Astrocyte (in vitro differentiated cells and primary cell): ENCODE measurements at regions not wholly inside any gene's neighbourhood (a gene's known extent, or its start where the extent isn't known, plus 50 kb on each side); places are given as distances from the start of the nearest gene placed in this dataset.
A peak's percentile ranks its signal among the peaks of the same experiment; 100 is the strongest.

ENCODE experiments used
- DNase-seq: peaks from one replicate; pipeline ENCODE4 v3.0.0-alpha.2; 2010; ENCODE audit warnings: low read depth
- FAIRE-seq: peaks from 2 replicates; lab custom pipeline; 2011; peaks lifted over from hg19 to GRCh38; lab: Jason Lieb, UNC
- H2AFZ ChIP-seq: 2 replicates; pipeline ENCODE4 v1.6.0; 2012; ENCODE audit warnings: low read depth, low read length, inconsistent platforms
- H3K27ac ChIP-seq: 2 replicates; pipeline ENCODE4 v1.5.1; 2011; ENCODE audit warnings: low read depth, low read length, inconsistent platforms
- H3K27me3 ChIP-seq: 2 replicates; pipeline ENCODE4 v1.6.0; 2011; ENCODE audit warnings: low read length, inconsistent platforms; ENCODE audit not compliant: insufficient read depth
- H3K36me3 ChIP-seq: 2 replicates; pipeline ENCODE4 v1.5.1; 2011; ENCODE audit warnings: low read length, inconsistent platforms; ENCODE audit not compliant: insufficient read depth
- H3K4me1 ChIP-seq: 2 replicates; pipeline ENCODE4 v1.5.1; 2011; ENCODE audit warnings: low read length, inconsistent platforms; ENCODE audit not compliant: insufficient read depth
- H3K4me2 ChIP-seq: 2 replicates; pipeline ENCODE4 v1.6.0; 2012; ENCODE audit warnings: low read length, inconsistent platforms
- H3K4me3 ChIP-seq: 2 replicates; pipeline ENCODE4 v1.5.1; 2011; ENCODE audit warnings: low read depth, mild to moderate bottlenecking, low read length, inconsistent platforms; ENCODE audit not compliant: insufficient read depth
- H3K79me2 ChIP-seq: 2 replicates; pipeline ENCODE4 v1.6.0; 2012; ENCODE audit warnings: mild to moderate bottlenecking, low read length, inconsistent platforms; ENCODE audit not compliant: insufficient read depth
- H3K9ac ChIP-seq: 2 replicates; pipeline ENCODE4 v1.6.0; 2012; ENCODE audit warnings: mild to moderate bottlenecking, low read length, inconsistent platforms
- H3K9me3 ChIP-seq: 2 replicates; pipeline ENCODE4 v1.5.1; 2012; ENCODE audit warnings: low read depth, mild to moderate bottlenecking, low read length, inconsistent platforms; ENCODE audit not compliant: insufficient read depth
- H4K20me1 ChIP-seq: 2 replicates; pipeline ENCODE4 v1.6.0; 2012; ENCODE audit warnings: low read length, inconsistent platforms; ENCODE audit not compliant: insufficient read depth
- H3K27ac Mint-ChIP-seq: one replicate; pipeline ENCODE4 v1.8.0; 2021; ENCODE audit warnings: mild to moderate bottlenecking, mixed read lengths; ENCODE audit not compliant: unreplicated experiment
- H3K27me3 Mint-ChIP-seq: one replicate; pipeline ENCODE4 v1.8.0; 2021; ENCODE audit warnings: low read depth, mixed read lengths; ENCODE audit not compliant: unreplicated experiment
- H3K36me3 Mint-ChIP-seq: one replicate; pipeline ENCODE4 v1.8.0; 2021; ENCODE audit warnings: low read depth, mixed read lengths; ENCODE audit not compliant: unreplicated experiment
- H3K4me1 Mint-ChIP-seq: one replicate; pipeline ENCODE4 v1.8.0; 2021; ENCODE audit warnings: low read depth, mixed read lengths; ENCODE audit not compliant: unreplicated experiment
- H3K4me3 Mint-ChIP-seq: one replicate; pipeline ENCODE4 v1.8.0; 2021; ENCODE audit warnings: mild to moderate bottlenecking, moderate library complexity, mixed read lengths; ENCODE audit not compliant: unreplicated experiment
- H3K9me3 Mint-ChIP-seq: one replicate; pipeline ENCODE4 v1.8.0; 2021; ENCODE audit warnings: mild to moderate bottlenecking, mixed read lengths; ENCODE audit not compliant: unreplicated experiment
- CTCF ChIP-seq: IDR thresholded peaks from 2 replicates; pipeline ENCODE4 v1.5.1; 2011; ENCODE audit warnings: low read depth, mild to moderate bottlenecking, inconsistent platforms, low read length, moderate library complexity; ENCODE audit not compliant: insufficient read depth
- EZH2 ChIP-seq: IDR thresholded peaks from 2 replicates; pipeline ENCODE4 v1.6.1; 2012; ENCODE audit warnings: mild to moderate bottlenecking, low read length, inconsistent platforms; ENCODE audit not compliant: insufficient read depth

DNA sequence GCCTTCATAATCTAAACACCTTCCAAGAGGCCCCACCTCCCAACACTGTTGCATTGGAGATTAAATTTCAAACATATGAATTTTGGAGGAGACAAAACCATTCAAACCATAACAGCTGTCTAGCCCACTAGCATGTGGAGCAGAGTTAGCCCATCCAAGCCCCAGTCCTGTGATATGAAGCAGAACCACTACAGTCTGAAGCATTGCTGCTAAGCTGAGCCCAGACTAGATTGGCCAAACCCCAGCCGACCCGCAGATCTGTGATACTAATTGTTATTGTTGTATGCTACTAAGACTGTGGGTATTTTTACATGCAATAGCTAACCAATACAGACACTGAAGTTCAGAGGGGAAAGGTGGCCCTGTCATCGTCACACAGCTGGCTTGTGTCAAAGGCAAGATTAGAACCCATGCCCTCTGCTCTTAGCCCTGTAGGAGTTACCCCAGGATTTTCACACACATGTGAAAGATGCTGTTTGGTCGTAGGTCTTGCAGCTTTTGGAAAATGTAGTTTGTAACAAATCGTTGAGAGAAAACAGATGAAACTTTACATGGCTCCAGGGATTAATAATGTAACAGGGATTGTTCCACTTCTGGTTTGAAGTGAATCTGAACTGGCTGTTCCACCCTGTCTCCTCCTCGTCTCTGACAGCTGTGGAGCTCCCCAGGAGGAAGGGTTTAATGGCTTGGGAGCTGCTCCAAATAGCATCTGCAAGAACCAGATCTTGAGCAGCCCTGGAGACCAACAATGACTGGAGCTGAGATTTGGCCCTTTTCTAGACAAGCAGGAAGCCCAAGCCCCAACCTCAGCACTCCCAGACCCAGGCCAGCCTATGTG is 517.5 kb downstream of the MID1IP1 start:
- Histone ChIP-seq H3K27ac (no peak overlapping the region), H4K20me1 (no peaks in the 10 kb centered on the region), H3K9me3 (no peaks in the 10 kb centered on the region), H2AFZ (no peak overlapping the region), H3K4me1 (no peaks in the 10 kb centered on the region), H3K79me2 (no peaks in the 10 kb centered on the region), H3K36me3 (no peaks in the 10 kb centered on the region), H3K9ac (no peak overlapping the region), H3K4me2 (no peak overlapping the region), H3K4me3 (no peak overlapping the region), H3K27me3 (peaks cover 2% of the 10 kb centered on the region)
- DNase-seq (no peak), FAIRE-seq (peak; percentile 26)
- Mint-ChIP-seq H3K36me3 (no peaks in the 10 kb centered on the region), H3K4me3 (no peak overlapping the region), H3K27ac (no peak overlapping the region), H3K9me3 (no peaks in the 10 kb centered on the region), H3K27me3 (peaks cover 49% of the 10 kb centered on the region), H3K4me1 (no peaks in the 10 kb centered on the region)
- TF ChIP-seq EZH2 (no peak), CTCF (no peak)

GRCh38 chrX:39320165-39320564 is 518.9 kb downstream of the MID1IP1 start:
- H3K4me2 ChIP-seq, result no peak overlapping the region
- Mint-ChIP-seq H3K36me3 (no peaks in the 10 kb centered on the region), H3K9me3 (no peaks in the 10 kb centered on the region), H3K4me1 (no peaks in the 10 kb centered on the region), H3K27me3 (peaks cover 42% of the 10 kb centered on the region), H3K27ac (no peak overlapping the region), H3K4me3 (no peak overlapping the region)
- TF ChIP-seq CTCF (no peak), EZH2 (no peak)
- FAIRE-seq (no peak), DNase-seq (no peak)
- no peaks in the 10 kb centered on the region for H3K9me3 ChIP-seq
- H3K27ac ChIP-seq, result no peak overlapping the region
- H3K36me3 ChIP-seq, result no peaks in the 10 kb centered on the region
- H3K9ac ChIP-seq, result no peak overlapping the region
- no peak overlapping the region for H2AFZ ChIP-seq
- H3K4me1 ChIP-seq, result no peaks in the 10 kb centered on the region
- H3K4me3 ChIP-seq, result no peak overlapping the region
- peaks cover 2% of the 10 kb centered on the region for H3K27me3 ChIP-seq
- H4K20me1 ChIP-seq, result no peaks in the 10 kb centered on the region
- H3K79me2 ChIP-seq, result no peaks in the 10 kb centered on the region

DNA sequence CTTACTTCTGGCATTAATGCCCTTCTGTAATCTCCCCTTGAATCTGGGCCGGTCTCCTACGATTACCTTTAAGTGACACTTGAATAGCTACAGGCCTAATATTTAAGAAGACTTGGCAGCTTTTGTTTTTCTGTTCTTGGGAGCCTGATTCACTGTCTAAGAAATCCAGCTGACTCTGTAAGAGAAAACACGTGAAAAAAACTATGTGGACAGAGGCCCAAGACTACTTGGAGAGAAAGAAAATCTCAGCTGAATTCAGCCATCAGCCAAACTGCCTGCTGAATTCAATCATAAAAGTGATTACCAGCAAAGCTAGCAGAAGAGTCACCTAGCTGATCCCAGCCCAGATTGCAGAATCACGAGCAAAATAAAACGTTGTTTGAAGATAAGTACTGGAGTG is 521.2 kb downstream of the MID1IP1 start:
- Histone ChIP-seq H3K27me3 (no peaks in the 10 kb centered on the region), H4K20me1 (no peaks in the 10 kb centered on the region), H3K4me2 (no peak overlapping the region), H3K9me3 (no peaks in the 10 kb centered on the region), H3K27ac (no peak overlapping the region), H3K36me3 (no peaks in the 10 kb centered on the region), H2AFZ (no peak overlapping the region), H3K9ac (no peak overlapping the region), H3K4me3 (no peak overlapping the region), H3K79me2 (no peaks in the 10 kb centered on the region), H3K4me1 (no peaks in the 10 kb centered on the region)
- Mint-ChIP-seq H3K27ac (no peak overlapping the region), H3K4me3 (no peak overlapping the region), H3K36me3 (no peaks in the 10 kb centered on the region), H3K9me3 (no peaks in the 10 kb centered on the region), H3K27me3 (peaks cover 35% of the 10 kb centered on the region), H3K4me1 (no peaks in the 10 kb centered on the region)
- TF ChIP-seq EZH2, result no peak
- no peak for TF ChIP-seq CTCF
- peak; percentile 89 for FAIRE-seq
- DNase-seq, result no peak
